ENCODE measurements at regions not wholly inside any gene's neighbourhood (a gene's known extent, or its start where the extent isn't known, plus 50 kb on each side); places are given as distances from the start of the nearest gene placed in this dataset.

DNA sequence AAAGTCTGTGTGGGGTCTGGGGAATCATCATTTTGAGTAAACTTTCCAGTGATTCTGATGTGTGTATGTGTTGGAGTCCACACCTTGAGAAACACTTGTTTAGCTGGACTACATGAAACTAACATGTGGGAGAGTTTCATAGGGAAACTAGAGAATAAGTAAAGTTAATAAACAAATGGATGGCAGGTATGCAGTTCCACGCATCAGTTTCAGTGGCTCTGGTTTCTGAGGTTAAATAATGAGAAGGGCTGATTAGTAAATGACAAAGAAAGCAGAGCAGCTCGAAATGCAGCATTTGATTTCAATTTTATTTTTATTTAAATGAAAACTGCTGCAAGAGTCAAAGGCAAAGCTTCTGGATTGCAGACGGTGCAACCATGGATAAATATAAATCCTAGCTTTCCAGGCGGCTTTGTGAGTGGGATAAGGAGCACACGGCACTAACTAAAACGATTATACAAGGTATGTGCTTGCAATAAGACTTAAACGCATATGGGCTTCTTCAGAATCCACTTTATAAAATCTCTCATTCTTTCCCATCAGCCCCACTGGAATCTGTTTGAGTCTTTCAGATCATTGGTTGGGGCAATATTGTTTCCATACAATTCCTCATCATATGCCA lies 310.7 kb downstream of the PLPP3 start:
- no peak overlapping the region for H3K4me3 ChIP-seq (ENCODE audit: low read depth, poor library complexity, severe bottlenecking)
- 84% methylated on average over 7 of the region's 7 CpGs for WGBS, 2 donors
- no peak for TF ChIP-seq POLR2A (IDR thresholded peaks at IDR 0.05)
- no peak for TF ChIP-seq CTCF (IDR thresholded peaks at IDR 0.05)
- intact Hi-C loops (cut with DNase I; ENCODE audit: low total_unique reads), result no loop called here
- DNase-seq (ENCODE audit: low spot score in 2 of 2), result no peak

DNA sequence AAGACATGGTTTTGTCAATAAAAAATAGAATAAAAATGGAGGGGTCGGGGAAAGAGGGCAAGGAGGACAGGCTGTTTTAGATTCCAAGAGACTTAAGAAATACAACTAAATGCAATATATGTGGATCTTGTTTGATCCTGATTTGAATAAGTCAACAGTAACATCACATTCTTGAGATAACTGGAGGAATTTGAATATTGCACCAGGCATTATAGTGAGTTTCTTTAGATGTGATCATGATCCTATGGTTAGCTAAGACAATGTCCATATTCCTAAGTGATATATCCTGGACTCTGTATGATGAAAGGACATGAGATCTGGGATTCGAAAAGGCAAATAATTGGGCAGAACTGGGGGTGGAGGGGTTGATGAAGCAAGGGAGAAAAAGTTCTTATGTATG lies 311.8 kb downstream of the PLPP3 start:
- intact Hi-C loops (cut with DNase I; ENCODE audit: low total_unique reads), result no loop called here
- 92 to 93% methylated on average over 2 of the region's 2 CpGs for WGBS, 2 donors
- DNase-seq (ENCODE audit: low spot score in 2 of 2), result no peak
- no peak for TF ChIP-seq CTCF (IDR thresholded peaks at IDR 0.05)
- TF ChIP-seq POLR2A (IDR thresholded peaks at IDR 0.05), result no peak
- no peak overlapping the region for H3K4me3 ChIP-seq (ENCODE audit: low read depth, poor library complexity, severe bottlenecking)

- H3K4me3 ChIP-seq (ENCODE audit: low read depth, poor library complexity, severe bottlenecking), result no peak overlapping the region
- WGBS, 2 donors, result 55 to 62% methylated on average over 3 of the region's 3 CpGs
- TF ChIP-seq POLR2A (IDR thresholded peaks at IDR 0.05) (no peak), CTCF (IDR thresholded peaks at IDR 0.05) (no peak)
- DNase-seq (ENCODE audit: low spot score in 2 of 2), result no peak
- intact Hi-C loops (cut with DNase I; ENCODE audit: low total_unique reads), result no loop called here
Observed at GRCh38 chr1:56266359-56266758, 313.0 kb downstream of the PLPP3 start.

GRCh38 chr1:56265216-56265615 lies 314.1 kb downstream of the PLPP3 start:
- DNase-seq (ENCODE audit: low spot score in 2 of 2), result no peak
- no peak for TF ChIP-seq POLR2A (IDR thresholded peaks at IDR 0.05)
- TF ChIP-seq CTCF (IDR thresholded peaks at IDR 0.05), result no peak
- intact Hi-C loops (cut with DNase I; ENCODE audit: low total_unique reads), result no loop called here
- H3K4me3 ChIP-seq (ENCODE audit: low read depth, poor library complexity, severe bottlenecking), result no peak overlapping the region

- no peak for DNase-seq (ENCODE audit: low spot score in 2 of 2)
- intact Hi-C loops (cut with DNase I; ENCODE audit: low total_unique reads), result no loop called here
- WGBS, 2 donors, result 90 to 98% methylated on average over 3 of the region's 3 CpGs
- no peak overlapping the region for H3K4me3 ChIP-seq (ENCODE audit: low read depth, poor library complexity, severe bottlenecking)
- TF ChIP-seq POLR2A (IDR thresholded peaks at IDR 0.05) (no peak), CTCF (IDR thresholded peaks at IDR 0.05) (no peak)
Observed at GRCh38 chr1:56263908-56264307, 315.5 kb downstream of the PLPP3 start.

DNA sequence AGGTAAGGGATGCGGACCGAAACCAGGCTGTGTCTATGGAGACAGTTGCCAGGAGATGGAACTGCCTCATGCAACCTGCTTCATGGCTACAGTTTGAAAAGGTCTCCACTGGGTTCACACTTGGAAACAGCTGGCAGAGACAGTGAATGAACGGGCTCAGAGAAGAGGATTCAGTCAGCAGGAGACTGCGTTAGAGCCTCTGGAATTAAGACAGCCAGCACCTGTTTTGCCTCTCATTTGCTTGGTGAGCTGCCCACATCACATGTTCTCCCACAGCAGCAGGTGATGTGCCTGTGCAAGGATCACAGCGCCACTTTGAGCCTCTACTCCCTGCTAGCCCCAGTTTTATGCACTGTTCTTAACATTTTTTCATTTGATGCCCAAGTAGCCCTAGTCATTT lies 321.0 kb downstream of the PLPP3 start:
- TF ChIP-seq CTCF (IDR thresholded peaks at IDR 0.05) (no peak), POLR2A (IDR thresholded peaks at IDR 0.05) (no peak)
- no peak for DNase-seq (ENCODE audit: low spot score in 2 of 2)
- intact Hi-C loops (cut with DNase I; ENCODE audit: low total_unique reads), result no loop called here
- H3K4me3 ChIP-seq (ENCODE audit: low read depth, poor library complexity, severe bottlenecking), result no peak overlapping the region
- WGBS, 2 donors, result 89 to 90% methylated on average over 5 of the region's 5 CpGs

Data from lower leg skin (tissue), 4 donors.